ENCODE measurements at regions not wholly inside any gene's neighbourhood (a gene's known extent, or its start where the extent isn't known, plus 50 kb on each side); places are given as distances from the start of the nearest gene placed in this dataset.

DNA sequence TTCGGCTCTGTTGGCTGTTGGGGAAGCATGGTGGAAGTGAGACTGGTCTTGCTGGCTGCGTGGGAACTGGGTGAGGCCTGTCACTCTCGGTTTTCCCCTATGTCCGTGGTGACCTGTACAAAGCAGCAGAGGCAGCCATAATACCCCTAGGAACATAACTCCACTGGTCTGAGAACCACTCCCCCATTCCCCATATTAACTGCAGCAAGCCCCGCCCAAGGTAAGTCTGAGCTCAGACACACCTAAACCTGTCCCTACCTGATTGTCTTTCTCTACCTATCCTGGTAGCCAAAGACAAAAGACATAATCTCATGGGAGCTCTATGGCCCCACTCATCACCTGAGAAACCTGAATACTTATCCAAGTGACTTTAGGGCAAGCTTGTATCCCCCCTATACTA, 156.3 kb upstream of the PHACTR1 start (continued):
- no peak for TF ChIP-seq NR1H2 (CRISPR knock-in tag; IDR thresholded peaks at IDR 0.05)
- TF ChIP-seq JAZF1 (CRISPR knock-in tag; IDR thresholded peaks at IDR 0.05): no peak
- TF ChIP-seq IRF2 (CRISPR knock-in tag; IDR thresholded peaks at IDR 0.05; ENCODE audit: borderline replicate concordance, low read depth): no peak
- no peak for TF ChIP-seq SP1 (CRISPR knock-in tag; conservative IDR thresholded peaks at IDR 0.05)

DNA sequence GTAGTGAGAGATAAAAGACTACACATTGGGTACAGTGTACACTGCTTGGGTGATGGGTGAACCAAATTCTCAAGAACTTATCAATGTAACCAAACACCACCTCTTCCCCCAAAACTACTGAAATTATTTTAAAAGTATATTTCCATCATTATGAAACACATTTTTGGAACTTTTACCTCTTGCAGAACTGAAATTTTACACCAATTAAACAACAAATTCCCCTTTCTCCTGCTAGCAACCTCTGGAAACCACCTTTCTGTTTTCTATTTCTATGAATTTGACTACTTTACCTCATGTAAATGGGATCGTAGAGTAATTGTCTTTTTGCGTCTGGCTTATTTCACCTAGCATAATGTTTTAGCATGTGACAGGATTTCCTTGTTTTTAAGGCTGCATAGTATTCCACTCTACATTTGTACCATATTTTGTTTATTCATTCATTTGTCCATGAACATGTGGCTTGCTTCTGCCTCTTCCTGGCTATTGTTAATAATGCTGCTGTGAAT, 149.9 kb upstream of the PHACTR1 start:
- H3K27me3 Mint-ChIP-seq (ENCODE audit: low read depth): no peaks in the 10 kb centered on the region
- H3K4me1 Mint-ChIP-seq: no peaks in the 10 kb centered on the region
- TF ChIP-seq, protein P1, sequence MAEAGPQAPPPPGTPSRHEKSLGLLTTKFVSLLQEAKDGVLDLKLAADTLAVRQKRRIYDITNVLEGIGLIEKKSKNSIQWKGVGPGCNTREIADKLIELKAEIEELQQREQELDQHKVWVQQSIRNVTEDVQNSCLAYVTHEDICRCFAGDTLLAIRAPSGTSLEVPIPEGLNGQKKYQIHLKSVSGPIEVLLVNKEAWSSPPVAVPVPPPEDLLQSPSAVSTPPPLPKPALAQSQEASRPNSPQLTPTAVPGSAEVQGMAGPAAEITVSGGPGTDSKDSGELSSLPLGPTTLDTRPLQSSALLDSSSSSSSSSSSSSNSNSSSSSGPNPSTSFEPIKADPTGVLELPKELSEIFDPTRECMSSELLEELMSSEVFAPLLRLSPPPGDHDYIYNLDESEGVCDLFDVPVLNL (CRISPR knock-in tag; IDR thresholded peaks at IDR 0.05; ENCODE audit: borderline replicate concordance, low read depth): no peak
- TF ChIP-seq, protein P2, sequence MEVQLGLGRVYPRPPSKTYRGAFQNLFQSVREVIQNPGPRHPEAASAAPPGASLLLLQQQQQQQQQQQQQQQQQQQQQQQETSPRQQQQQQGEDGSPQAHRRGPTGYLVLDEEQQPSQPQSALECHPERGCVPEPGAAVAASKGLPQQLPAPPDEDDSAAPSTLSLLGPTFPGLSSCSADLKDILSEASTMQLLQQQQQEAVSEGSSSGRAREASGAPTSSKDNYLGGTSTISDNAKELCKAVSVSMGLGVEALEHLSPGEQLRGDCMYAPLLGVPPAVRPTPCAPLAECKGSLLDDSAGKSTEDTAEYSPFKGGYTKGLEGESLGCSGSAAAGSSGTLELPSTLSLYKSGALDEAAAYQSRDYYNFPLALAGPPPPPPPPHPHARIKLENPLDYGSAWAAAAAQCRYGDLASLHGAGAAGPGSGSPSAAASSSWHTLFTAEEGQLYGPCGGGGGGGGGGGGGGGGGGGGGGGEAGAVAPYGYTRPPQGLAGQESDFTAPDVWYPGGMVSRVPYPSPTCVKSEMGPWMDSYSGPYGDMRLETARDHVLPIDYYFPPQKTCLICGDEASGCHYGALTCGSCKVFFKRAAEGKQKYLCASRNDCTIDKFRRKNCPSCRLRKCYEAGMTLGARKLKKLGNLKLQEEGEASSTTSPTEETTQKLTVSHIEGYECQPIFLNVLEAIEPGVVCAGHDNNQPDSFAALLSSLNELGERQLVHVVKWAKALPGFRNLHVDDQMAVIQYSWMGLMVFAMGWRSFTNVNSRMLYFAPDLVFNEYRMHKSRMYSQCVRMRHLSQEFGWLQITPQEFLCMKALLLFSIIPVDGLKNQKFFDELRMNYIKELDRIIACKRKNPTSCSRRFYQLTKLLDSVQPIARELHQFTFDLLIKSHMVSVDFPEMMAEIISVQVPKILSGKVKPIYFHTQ (CRISPR knock-in tag; IDR thresholded peaks at IDR 0.05): no peak
- TF ChIP-seq, protein P3, sequence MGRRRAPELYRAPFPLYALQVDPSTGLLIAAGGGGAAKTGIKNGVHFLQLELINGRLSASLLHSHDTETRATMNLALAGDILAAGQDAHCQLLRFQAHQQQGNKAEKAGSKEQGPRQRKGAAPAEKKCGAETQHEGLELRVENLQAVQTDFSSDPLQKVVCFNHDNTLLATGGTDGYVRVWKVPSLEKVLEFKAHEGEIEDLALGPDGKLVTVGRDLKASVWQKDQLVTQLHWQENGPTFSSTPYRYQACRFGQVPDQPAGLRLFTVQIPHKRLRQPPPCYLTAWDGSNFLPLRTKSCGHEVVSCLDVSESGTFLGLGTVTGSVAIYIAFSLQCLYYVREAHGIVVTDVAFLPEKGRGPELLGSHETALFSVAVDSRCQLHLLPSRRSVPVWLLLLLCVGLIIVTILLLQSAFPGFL (CRISPR knock-in tag; IDR thresholded peaks at IDR 0.05; ENCODE audit: borderline replicate concordance): no peak
- TF ChIP-seq TP53 (CRISPR knock-in tag; IDR thresholded peaks at IDR 0.05) (no peak), ETV6 (CRISPR knock-in tag; IDR thresholded peaks at IDR 0.05) (no peak), TEAD4 (CRISPR knock-in tag; IDR thresholded peaks at IDR 0.05) (no peak), JUN (CRISPR knock-in tag; IDR thresholded peaks at IDR 0.05) (no peak), HMGA2 (CRISPR knock-in tag; IDR thresholded peaks at IDR 0.05) (no peak), FOXJ3 (CRISPR knock-in tag; IDR thresholded peaks at IDR 0.05; ENCODE audit: borderline replicate concordance) (no peak), EMX1 (CRISPR knock-in tag; IDR thresholded peaks at IDR 0.05) (no peak), ELF4 (CRISPR knock-in tag; IDR thresholded peaks at IDR 0.05; ENCODE audit: low read depth) (no peak)
- TF ChIP-seq, protein P4, sequence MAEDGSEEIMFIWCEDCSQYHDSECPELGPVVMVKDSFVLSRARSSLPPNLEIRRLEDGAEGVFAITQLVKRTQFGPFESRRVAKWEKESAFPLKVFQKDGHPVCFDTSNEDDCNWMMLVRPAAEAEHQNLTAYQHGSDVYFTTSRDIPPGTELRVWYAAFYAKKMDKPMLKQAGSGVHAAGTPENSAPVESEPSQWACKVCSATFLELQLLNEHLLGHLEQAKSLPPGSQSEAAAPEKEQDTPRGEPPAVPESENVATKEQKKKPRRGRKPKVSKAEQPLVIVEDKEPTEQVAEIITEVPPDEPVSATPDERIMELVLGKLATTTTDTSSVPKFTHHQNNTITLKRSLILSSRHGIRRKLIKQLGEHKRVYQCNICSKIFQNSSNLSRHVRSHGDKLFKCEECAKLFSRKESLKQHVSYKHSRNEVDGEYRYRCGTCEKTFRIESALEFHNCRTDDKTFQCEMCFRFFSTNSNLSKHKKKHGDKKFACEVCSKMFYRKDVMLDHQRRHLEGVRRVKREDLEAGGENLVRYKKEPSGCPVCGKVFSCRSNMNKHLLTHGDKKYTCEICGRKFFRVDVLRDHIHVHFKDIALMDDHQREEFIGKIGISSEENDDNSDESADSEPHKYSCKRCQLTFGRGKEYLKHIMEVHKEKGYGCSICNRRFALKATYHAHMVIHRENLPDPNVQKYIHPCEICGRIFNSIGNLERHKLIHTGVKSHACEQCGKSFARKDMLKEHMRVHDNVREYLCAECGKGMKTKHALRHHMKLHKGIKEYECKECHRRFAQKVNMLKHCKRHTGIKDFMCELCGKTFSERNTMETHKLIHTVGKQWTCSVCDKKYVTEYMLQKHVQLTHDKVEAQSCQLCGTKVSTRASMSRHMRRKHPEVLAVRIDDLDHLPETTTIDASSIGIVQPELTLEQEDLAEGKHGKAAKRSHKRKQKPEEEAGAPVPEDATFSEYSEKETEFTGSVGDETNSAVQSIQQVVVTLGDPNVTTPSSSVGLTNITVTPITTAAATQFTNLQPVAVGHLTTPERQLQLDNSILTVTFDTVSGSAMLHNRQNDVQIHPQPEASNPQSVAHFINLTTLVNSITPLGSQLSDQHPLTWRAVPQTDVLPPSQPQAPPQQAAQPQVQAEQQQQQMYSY (CRISPR knock-in tag; IDR thresholded peaks at IDR 0.05): no peak
- TF ChIP-seq, protein P5, sequence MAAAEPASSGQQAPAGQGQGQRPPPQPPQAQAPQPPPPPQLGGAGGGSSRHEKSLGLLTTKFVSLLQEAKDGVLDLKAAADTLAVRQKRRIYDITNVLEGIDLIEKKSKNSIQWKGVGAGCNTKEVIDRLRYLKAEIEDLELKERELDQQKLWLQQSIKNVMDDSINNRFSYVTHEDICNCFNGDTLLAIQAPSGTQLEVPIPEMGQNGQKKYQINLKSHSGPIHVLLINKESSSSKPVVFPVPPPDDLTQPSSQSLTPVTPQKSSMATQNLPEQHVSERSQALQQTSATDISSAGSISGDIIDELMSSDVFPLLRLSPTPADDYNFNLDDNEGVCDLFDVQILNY (CRISPR knock-in tag; IDR thresholded peaks at IDR 0.05): no peak
- TF ChIP-seq, protein P6, sequence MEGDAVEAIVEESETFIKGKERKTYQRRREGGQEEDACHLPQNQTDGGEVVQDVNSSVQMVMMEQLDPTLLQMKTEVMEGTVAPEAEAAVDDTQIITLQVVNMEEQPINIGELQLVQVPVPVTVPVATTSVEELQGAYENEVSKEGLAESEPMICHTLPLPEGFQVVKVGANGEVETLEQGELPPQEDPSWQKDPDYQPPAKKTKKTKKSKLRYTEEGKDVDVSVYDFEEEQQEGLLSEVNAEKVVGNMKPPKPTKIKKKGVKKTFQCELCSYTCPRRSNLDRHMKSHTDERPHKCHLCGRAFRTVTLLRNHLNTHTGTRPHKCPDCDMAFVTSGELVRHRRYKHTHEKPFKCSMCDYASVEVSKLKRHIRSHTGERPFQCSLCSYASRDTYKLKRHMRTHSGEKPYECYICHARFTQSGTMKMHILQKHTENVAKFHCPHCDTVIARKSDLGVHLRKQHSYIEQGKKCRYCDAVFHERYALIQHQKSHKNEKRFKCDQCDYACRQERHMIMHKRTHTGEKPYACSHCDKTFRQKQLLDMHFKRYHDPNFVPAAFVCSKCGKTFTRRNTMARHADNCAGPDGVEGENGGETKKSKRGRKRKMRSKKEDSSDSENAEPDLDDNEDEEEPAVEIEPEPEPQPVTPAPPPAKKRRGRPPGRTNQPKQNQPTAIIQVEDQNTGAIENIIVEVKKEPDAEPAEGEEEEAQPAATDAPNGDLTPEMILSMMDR (IDR thresholded peaks at IDR 0.05): no peak
- TF ChIP-seq, protein P7, sequence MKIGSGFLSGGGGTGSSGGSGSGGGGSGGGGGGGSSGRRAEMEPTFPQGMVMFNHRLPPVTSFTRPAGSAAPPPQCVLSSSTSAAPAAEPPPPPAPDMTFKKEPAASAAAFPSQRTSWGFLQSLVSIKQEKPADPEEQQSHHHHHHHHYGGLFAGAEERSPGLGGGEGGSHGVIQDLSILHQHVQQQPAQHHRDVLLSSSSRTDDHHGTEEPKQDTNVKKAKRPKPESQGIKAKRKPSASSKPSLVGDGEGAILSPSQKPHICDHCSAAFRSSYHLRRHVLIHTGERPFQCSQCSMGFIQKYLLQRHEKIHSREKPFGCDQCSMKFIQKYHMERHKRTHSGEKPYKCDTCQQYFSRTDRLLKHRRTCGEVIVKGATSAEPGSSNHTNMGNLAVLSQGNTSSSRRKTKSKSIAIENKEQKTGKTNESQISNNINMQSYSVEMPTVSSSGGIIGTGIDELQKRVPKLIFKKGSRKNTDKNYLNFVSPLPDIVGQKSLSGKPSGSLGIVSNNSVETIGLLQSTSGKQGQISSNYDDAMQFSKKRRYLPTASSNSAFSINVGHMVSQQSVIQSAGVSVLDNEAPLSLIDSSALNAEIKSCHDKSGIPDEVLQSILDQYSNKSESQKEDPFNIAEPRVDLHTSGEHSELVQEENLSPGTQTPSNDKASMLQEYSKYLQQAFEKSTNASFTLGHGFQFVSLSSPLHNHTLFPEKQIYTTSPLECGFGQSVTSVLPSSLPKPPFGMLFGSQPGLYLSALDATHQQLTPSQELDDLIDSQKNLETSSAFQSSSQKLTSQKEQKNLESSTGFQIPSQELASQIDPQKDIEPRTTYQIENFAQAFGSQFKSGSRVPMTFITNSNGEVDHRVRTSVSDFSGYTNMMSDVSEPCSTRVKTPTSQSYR (CRISPR knock-in tag; IDR thresholded peaks at IDR 0.05): no peak

More for the DNA sequence above, 149.9 kb upstream of the PHACTR1 start:
- DNase-seq (ENCODE audit: low spot score) (no peak), ATAC-seq (no peak)
- POLR2A ChIA-PET: no interaction called here
- Mint-ChIP-seq H3K27ac (no peak overlapping the region), H3K4me3 (no peak overlapping the region), H3K36me3 (peaks cover 5% of the 10 kb centered on the region; the same call in 1 of the 2 replicates), H3K9me3 (peaks cover 23% of the 10 kb centered on the region)
- CTCF ChIA-PET: no interaction called here
